ENCODE measurements at regions not wholly inside any gene's neighbourhood (a gene's known extent, or its start where the extent isn't known, plus 50 kb on each side); places are given as distances from the start of the nearest gene placed in this dataset.

DNA sequence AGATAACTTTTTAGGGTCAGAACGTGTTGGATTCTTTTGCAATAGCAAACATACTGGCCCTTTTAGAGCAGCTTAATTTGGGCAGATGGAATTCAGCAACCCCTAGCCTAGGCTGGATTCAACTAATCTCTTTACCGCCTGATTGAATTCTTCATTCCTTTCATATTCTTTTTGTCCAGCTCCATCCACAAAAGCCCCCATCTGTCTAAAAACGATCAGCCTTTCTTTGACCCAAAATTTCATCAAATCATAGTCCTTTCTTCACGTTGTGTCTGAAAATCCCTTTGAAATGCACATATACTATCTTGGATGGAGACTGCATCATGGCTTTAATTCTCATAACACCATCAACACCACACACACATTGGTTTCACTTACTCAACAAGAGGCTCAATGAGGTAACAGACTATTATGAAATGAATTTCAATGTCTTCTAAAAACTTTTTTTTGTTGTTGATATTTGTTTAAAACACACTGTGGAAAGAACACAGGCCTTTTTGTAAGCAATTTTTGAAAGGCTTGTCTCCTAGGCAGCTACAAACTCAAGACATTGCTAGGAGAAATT is 128.0 kb upstream of the EEA1 start:
- ChIA-PET POLR2A (no interaction called here), CTCF (interaction anchor here (1.3 to 1.7 kb wide), 2 partner anchors 9 kb away, joined by 3 to 4 read pairs; no protein-coding TSS in a partner anchor)
- TF ChIP-seq, protein P1, sequence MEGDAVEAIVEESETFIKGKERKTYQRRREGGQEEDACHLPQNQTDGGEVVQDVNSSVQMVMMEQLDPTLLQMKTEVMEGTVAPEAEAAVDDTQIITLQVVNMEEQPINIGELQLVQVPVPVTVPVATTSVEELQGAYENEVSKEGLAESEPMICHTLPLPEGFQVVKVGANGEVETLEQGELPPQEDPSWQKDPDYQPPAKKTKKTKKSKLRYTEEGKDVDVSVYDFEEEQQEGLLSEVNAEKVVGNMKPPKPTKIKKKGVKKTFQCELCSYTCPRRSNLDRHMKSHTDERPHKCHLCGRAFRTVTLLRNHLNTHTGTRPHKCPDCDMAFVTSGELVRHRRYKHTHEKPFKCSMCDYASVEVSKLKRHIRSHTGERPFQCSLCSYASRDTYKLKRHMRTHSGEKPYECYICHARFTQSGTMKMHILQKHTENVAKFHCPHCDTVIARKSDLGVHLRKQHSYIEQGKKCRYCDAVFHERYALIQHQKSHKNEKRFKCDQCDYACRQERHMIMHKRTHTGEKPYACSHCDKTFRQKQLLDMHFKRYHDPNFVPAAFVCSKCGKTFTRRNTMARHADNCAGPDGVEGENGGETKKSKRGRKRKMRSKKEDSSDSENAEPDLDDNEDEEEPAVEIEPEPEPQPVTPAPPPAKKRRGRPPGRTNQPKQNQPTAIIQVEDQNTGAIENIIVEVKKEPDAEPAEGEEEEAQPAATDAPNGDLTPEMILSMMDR (IDR thresholded peaks at IDR 0.05; ENCODE audit: control extremely low read depth, extremely low read depth, low read depth, missing control alignments), result no peak
- no peak for DNase-seq (ENCODE audit: extremely low spot score)

DNA sequence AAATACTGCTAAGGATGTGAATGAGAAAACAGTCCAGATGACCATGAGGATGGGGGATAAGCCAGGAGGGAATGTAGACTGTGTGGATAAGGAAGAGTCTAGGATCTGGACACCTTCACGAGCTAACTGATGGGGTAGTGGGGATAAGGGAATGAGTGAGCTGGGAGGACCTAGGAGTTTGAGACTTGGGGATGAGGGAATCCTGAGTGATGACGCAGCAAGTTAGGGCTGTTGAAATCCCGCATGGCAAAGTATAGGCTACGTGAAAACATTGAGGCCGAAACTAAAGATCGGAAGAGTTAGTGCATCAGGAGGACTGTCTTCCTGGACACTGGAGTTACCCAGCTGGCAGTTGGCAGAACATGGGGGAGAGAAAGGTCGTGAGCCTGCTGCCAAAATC is 129.2 kb upstream of the EEA1 start:
- CTCF ChIA-PET, result interaction anchor here (1.7 kb wide), 1 partner anchor 8 kb away, joined by 4 read pairs; no protein-coding TSS in a partner anchor
- POLR2A ChIA-PET, result no interaction called here
- DNase-seq (ENCODE audit: extremely low spot score), result no peak
- TF ChIP-seq, protein P1 (IDR thresholded peaks at IDR 0.05; ENCODE audit: control extremely low read depth, extremely low read depth, low read depth, missing control alignments), result no peak

DNA sequence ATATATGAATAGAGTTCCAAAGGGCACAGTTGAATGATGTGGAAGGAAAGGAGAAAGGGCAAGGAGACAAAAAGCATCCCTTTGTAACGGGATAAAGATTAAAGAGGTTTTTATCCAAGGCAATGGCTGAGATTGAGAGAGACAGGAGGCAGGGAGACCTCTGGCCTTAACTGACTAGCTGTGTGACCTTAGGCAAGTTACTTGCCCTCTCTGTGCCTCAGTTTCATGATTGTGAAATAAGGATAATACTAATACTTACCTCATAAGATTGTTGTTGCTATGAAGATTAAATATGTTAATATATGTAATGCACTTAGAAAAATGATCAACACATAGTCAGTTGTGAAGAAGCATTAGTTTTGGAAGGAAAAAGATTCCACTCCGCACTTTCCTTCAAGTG is 130.2 kb upstream of the EEA1 start:
- no peak for DNase-seq (ENCODE audit: extremely low spot score)
- POLR2A ChIA-PET, result no interaction called here
- CTCF ChIA-PET, result no interaction called here
- TF ChIP-seq, protein P1 (IDR thresholded peaks at IDR 0.05; ENCODE audit: control extremely low read depth, extremely low read depth, low read depth, missing control alignments), result no peak

DNA sequence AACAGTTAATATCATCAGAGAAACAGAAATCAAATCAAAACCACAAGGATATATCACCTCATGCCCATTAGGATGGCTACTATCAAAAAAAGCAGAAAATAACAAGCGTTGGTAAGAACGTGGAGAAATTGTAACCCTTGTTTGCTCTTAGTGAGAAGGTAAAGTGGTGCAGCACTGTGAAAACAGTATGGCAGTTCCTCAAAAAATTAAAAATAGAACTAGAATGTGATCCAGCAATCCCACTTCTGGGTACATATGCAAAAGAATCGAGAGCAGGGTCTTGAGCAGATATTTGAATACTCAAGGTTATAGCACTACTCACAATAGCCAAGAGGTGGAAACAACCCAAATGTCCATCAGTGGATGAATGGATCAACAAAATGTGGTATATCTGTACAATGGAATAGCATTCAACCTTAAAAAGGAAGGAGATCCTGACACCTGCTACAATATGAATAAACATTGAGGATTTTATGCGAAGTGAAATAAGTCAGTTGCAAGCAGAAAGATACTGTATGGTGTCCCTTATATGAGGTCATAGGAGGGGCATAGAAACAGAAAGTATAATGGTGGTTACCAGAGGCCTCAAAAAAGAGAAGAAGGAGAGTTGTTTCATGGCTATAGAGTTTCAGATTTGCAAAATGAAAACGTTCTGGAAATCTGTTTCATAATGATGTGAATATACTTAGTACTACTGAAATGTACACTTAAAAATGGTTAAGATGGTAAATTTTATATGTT is 131.0 kb upstream of the EEA1 start:
- ChIA-PET POLR2A (interaction anchor here (0.6 kb wide), 1 partner anchor 157 kb away, joined by 3 read pairs; no protein-coding TSS in a partner anchor), CTCF (interaction anchor here (1.5 to 1.6 kb wide), 2 partner anchors 23 to 360 kb away, joined by 4 read pairs; no protein-coding TSS in a partner anchor)
- TF ChIP-seq, protein P1 (IDR thresholded peaks at IDR 0.05; ENCODE audit: control extremely low read depth, extremely low read depth, low read depth, missing control alignments), result no peak
- peak; percentile 61 for DNase-seq (ENCODE audit: extremely low spot score)

DNA sequence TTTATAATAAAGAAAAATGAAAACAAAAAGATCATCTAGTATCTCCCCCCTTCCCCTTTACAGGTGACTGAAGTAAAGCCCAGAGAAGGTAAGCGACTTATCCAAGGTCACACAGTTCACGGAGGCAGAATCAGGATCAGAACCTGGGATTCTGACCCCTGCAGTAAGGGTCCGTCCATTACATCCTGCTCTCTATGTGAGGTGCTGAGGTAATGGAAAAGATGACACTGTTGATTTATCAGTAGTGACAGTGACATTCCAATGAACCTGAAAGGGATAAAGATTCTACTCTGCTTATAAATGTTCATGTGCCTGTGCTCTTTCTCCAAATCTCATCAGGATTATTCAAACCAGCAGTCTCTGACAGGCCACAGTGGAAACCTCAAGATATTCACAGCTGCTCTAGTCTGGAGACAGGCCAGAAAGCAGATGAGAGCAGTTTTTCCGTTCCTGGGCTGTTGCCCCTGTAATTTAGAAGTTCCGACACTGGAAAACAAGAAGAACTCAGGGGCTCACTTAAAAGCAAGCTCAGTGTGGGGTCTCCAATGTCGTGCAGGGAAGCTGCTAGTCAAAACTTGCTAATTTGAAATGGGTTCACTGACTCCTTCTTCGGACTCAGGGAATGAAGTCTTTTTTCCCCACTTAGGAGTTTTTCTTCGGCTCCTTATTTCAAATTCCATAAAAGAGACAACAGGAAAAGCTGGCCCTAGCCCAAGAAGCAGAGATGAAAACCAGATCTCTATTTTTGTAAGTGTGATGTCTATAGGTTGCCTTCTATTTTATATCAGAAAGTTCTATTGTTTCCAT is 131.8 kb upstream of the EEA1 start:
- POLR2A ChIA-PET, result interaction anchor here (0.6 kb wide), 1 partner anchor 158 kb away, joined by 3 read pairs; no protein-coding TSS in a partner anchor
- TF ChIP-seq, protein P1 (IDR thresholded peaks at IDR 0.05; ENCODE audit: control extremely low read depth, extremely low read depth, low read depth, missing control alignments), result no peak
- CTCF ChIA-PET, result interaction anchor here (1.1 to 2.0 kb wide), 6 partner anchors 15 to 359 kb away, joined by 3 to 6 read pairs (median 4); no protein-coding TSS in a partner anchor
- DNase-seq (ENCODE audit: extremely low spot score), result peak; percentile 28

All from GM10248 (cell line).